ENCODE measurements at regions not wholly inside any gene's neighbourhood (a gene's known extent, or its start where the extent isn't known, plus 50 kb on each side); places are given as distances from the start of the nearest gene placed in this dataset.
"Not testable (repeated sequence)": the region's sequence is repeated elsewhere in the genome, so short reads cannot be mapped to it uniquely, and the experiment has no call there.

- DNase-seq, result peak in 1 of 5 donors; percentile 45
These were observed 113.9 kb upstream of the NAA20 start for GRCh38 chr20:19903168-19903811.

DNA sequence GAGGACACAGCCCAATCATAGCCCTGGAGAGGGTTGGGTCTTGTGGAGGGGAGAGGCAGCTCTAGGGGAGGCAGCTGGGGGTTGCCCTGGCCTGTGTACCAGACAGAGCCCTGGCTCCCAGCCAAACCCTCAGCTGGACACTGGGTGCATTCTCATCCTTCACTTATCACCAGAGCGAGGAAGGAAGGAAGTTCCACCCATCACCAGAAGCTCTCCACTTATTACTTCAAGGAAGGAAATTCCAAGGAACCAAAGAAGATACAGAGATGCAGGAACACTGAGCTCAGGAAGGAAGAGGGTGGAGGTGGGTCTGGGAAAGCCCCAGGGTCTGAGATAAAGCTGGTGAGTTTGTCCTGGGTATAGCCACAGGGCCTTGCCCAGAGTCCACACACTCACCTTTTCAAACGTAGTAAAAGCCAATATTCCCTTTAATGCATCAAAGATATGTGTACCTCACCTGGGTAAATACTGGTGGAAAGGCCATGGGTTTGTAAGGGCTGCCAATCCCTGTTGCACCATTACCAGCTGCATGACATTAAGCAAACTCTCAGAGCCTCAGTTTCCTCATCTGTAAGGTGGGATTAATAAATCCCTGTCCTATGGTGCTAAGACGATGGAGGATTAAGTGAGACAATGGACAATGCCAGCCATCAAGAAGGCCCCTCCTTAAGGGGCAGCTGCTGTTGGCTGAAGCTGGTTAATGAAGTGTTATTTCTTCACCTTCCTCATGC is 109.7 kb upstream of the NAA20 start:
- DNase-seq, result no peak

DNA sequence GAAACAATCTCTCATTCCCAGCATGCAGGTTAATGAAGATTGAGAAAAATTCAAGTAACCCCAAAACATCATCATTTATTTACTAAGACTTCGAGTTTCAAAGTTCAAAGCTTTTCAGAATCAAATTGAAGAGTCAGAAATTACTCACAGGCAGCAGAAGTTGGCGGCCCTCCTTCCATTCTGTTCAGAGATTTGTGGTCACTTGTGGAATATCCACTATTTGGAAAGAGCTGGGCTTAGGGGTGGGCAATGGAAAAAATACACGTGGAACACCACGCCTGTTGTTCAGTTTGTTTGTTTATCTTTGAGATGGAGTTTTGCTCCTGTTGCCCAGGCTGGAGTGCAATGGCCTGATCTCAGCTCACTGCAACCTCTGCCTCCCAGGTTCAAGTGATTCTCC is 108.6 kb upstream of the NAA20 start:
- no peak for DNase-seq

DNA sequence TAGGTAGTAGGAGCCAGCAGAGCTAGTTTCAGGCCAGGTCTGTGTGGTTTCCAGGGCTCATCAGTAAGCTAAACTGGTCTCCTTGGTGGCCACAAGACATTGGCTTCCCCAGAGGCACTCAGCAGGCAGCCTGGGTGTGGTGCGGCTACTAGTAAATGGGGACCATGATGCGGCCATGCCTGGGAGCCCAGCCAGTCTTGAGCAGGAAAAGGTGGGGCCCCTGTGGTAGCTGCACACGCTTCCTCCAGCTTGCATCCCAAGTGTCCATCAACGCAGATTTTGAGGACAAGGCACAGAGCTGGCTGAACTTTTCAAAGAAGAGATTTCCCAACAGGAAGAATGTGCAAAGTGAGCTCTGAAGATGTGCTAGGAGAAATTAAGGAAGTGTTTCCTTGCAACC is 107.4 kb upstream of the NAA20 start:
- no peak for DNase-seq

DNA sequence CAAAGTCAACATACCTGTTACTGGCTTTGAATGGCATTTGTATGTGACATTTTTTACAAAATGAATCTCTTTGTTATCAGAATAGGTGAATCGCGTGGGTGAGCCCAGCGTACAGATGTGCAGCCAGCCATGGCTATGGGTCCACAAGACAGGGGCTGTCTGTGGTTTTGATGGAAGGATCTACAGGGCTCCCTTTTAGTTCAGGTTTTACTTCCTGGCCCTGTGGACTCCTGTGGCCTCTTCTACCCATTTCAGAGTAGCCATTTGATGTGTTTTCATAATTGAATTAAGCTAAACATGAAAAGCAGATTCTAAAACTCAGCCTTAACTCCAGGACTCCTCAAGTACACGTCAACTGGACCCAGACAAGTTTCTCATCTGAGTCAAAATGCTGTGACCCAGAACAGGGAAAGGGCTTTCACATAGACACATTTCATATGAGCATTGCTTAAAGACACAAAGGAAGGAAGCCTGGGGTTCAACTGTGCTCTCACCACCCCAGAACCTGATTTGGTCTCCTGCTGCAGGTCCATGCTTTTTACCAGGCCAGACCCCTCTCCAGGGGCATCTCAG is 105.3 kb upstream of the NAA20 start:
- no peak for DNase-seq

DNA sequence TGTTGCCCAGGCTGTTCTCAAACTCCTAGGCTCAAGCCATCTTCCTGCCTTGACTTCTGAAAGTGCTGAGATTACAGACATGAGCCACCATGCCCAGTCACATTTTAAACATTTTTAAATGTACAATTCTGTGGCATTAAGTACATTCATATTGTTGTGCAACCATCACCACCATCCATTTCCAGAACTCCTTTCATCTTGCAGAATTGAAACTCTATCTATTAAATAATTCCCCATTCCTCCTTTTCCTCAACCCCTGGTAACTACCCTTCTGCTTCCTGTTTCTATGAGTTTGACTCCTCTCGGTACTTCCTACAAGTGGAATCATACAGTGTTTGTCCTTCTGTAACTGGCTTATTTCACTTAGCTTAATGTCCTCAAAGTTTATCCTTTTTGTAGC is 103.8 kb upstream of the NAA20 start:
- DNase-seq, result no peak

GRCh38 chr20:19913927-19914614 is 103.1 kb upstream of the NAA20 start:
- no peak for DNase-seq

GRCh38 chr20:19915111-19915798 is 101.9 kb upstream of the NAA20 start:
- no peak for DNase-seq

- DNase-seq, result no peak
These were observed 100.4 kb upstream of the NAA20 start for GRCh38 chr20:19916531-19917485.

DNA sequence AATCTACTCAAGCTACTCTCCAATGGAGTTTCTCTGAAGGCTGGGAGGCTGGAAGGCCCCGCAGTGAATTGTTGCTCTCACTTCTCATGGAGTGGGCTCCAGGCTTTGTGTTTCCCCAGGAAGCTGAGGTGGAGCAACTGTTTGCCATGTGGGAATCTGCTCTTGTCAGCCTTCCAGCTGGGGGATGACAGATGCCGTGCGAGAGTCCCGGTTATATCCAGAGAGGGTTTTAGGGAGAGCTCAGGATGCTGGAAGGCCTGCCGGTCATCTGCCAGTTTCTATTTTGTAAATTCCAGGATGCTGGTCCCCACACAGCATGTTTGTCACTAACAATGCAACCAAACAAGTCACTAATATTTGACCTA is 98.2 kb upstream of the NAA20 start:
- no peak for DNase-seq

GRCh38 chr20:19920381-19921138 is 96.6 kb upstream of the NAA20 start:
- DNase-seq, result no peak

DNA sequence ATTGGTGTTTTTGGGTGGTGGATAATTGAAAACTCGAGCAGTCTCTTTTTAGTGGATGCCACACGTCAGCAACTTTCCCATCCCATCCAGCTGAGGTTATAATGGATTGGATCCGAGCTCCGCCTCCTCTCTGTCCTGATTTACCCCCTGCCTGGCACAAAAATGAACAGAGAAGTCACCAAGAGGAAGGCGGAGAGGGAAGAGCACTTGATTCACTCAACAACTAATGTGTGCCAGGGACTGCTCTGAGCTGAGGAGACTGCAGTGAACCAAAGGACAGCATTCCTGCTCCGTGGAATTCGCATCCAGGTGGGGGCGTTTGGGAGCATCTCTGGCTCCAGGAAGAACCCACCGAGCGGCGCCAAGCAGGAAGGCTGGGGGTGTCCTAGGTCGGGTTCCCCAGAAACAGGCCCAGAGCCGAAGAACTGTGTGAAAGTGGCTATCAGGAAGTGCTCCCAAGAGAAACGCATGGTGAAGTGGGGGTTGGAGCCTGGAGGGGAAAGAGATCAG is 95.8 kb upstream of the NAA20 start:
- DNase-seq, result no peak

DNA sequence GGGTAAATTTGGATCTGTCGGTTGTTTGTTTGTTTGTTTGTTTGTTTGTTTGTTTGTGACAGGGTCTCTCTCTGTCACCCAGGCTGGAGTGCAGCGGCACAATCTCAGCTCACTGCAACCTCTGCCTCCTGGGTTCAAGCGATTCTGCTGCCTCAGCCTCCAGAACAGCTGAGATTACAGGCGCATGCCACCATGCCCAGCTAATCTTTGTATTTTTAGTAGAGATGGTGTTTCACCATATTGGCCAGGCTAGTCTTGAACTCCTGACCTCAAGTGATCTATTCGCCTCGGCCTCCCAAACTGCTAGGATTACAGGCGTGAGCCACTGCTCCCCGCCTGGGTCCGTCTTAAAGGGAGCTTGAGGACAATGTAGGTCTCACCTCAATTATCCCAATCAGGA is 95.3 kb upstream of the NAA20 start:
- not testable (repeated sequence) for DNase-seq

DNA sequence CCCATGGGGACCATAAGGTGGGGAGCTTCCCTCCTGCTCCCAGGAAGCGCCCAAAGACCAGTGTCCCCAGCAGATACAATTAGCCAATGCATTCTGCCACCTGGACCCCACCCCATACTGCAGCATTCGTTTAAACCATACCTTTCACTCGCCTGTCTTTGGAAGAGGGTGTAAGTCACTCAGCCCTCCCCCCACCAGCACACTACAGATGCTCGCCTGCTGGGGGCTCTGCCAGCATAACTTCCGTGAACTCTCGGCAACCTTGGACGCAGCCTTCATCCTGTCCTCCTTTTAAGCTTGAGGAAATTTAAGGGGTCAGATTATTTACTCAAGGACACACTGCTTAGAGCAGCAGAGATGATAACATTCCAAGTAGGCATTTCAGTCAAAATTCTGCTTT is 94.4 kb upstream of the NAA20 start:
- no peak for DNase-seq

GRCh38 chr20:19923762-19924161 is 93.4 kb upstream of the NAA20 start:
- DNase-seq, result no peak

GRCh38 chr20:19924255-19924654 is 92.9 kb upstream of the NAA20 start:
- peak in 1 of 5 donors; percentile 12 for DNase-seq

DNA sequence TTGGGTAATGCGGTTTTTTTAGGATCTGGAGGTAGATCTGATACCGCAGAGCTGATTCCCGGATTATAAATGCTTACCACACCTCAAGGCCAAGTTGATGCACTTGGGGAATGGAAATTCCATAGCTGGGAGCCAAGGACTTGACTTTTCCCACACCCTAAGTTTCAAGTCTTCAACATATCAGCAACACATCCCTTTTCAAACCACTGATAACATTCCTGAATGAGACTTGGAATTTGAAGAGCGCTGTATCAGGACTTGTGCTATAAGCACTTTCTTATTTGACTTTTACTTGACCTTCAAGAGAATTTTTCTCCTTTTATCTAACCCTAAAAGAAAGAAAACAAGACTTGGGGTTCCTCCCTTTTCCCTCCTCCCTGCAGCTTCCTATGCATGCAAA is 90.6 kb upstream of the NAA20 start:
- no peak for DNase-seq

DNA sequence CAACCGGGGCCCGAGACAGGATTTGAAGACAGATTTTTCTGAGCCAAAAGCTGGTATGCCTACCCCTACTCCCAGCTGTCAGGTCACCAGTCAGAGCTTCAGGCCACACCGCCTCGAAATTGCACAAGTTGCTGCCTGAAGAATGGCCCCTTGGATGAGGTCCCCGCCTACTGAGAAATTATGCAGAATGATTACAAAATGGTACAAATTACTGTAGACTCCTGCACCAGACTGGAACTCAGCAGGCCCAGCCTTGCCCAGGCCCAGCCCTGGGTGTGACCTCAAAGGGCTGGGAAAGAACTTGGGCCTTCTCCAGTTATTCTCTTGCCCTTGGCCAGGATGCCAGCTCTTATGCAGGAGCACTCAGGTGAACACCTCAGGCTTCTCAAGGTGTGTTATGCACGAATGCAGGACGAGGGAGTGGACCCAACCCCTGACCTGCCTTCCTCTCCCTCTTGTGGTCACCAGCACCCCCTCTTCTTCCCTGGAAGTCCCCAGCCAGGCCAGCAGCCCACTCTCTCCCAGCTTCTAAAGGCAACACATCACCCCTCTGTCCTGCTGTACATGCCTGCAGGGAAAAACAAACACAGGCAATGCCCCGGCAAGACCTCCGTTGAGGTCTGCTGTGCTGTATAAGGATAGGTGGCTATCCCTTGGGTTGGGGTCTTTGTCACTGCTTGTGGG is 88.7 kb upstream of the NAA20 start:
- no peak for DNase-seq

GRCh38 chr20:19929012-19929360 is 88.2 kb upstream of the NAA20 start:
- no peak for DNase-seq

DNA sequence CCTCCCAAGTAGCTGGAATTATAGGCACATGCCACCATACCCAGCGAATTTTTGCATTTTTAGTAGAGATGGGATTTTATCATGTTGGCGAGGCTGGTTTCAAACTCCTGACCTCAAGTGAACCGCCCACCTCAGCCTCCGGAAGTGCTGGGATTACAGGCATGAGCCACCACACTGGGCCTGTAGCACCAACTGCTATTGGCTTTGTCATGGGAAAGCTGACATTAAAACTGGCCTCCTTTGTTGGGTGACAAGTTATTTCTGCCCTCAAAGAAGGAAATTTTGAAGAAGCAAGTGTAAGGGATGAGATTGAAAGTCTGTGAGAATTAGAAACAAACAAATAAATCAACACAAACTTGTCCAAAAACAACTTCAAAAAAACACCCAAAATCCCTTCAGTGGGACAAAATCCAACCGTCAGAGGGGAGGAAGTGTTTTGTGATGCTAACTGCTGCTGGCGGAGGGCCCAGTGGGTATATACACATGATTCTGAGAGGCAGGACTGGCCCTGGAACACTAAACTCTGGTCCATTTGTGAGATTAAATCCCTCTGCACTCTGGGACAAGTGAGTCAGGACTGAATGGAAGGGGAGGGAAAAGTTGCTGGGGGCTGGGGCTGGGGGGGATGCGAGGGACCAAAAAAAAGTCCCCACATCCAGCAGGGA is 87.5 kb upstream of the NAA20 start:
- DNase-seq, result no peak

Data from T-helper 1 cell (primary cell).